ENCODE measurements at regions not wholly inside any gene's neighbourhood (a gene's known extent, or its start where the extent isn't known, plus 50 kb on each side); places are given as distances from the start of the nearest gene placed in this dataset.
A peak's percentile ranks its signal among the peaks of the same experiment; 100 is the strongest.

DNA sequence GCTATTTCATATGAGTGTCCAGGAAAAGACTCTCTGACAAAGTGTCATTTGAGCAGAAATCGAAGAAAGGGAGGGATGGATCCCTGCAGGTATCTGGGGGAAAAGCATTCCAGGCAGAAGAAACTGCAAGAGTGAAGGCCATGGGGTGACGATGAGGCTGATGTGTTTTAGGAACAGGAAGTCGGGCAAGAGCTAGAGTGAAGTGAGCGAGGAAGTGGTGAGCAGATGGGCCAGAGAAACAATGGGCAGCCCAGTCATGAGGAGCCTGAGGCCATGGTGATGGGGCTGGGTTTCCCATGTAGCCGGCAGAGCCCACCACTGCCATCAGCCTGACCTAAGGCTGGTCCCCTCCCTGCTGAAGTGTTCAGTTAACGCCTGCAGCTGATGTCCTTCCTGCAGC, 150.2 kb downstream of the TNFSF13B start:
- no peak for ATAC-seq
- Histone ChIP-seq H3K4me3 (no peak overlapping the region), H3K9me3 (replicated peaks; ENCODE audit: control insufficient read depth, insufficient read depth, low read depth, low read length) (no peaks in the 10 kb centered on the region), H3K4me1 (replicated peaks in 1 of 2; ENCODE audit: control insufficient read depth in 2 of 2, insufficient read depth in 2 of 2, low read length in 2 of 2) (no peaks in the 10 kb centered on the region; a peak in 1 of 5 replicates), H3K79me2 (ENCODE audit: control insufficient read depth, insufficient read depth, low read length) (no peaks in the 10 kb centered on the region), H3K27me3 (ENCODE audit: control insufficient read depth in 2 of 2, insufficient read depth in 2 of 2, low read length in 2 of 2) (no peaks in the 10 kb centered on the region), H2AFZ (ENCODE audit: low read depth, low read length) (peak overlapping the region; percentile 23; the same call in 1 of the 2 replicates), H3K27ac (ENCODE audit: extremely low read depth, low read depth, low read length) (no peak overlapping the region), H3K36me3 (ENCODE audit: control insufficient read depth, insufficient read depth, low read length) (no peaks in the 10 kb centered on the region), H4K20me1 (replicated peaks; ENCODE audit: control insufficient read depth, insufficient read depth, low read length) (no peaks in the 10 kb centered on the region), H3K9me1 (ENCODE audit: control insufficient read depth, insufficient read depth, low read length) (no peaks in the 10 kb centered on the region), H3K9ac (ENCODE audit: insufficient read depth in 1 of 2, low read depth in 2 of 2, low read length in 2 of 2) (no peak overlapping the region), H3K4me2 (ENCODE audit: insufficient read depth, low read length) (no peak overlapping the region)
- no TSS peak for BruUV-seq (replicated peaks)
- POLR2A ChIA-PET: no interaction called here
- CTCF ChIA-PET (ENCODE audit: low intra/inter-chr PET ratio): no interaction called here
- 20% methylated on average over 6 of the region's 6 CpGs for WGBS (ENCODE audit: insufficient coverage, low coverage, missing lambda C conversion rate)
- TF ChIP-seq ZNF121 (CRISPR knock-in tag; conservative IDR thresholded peaks at IDR 0.05) (no peak), ZNF263 (CRISPR knock-in tag; IDR thresholded peaks at IDR 0.05; ENCODE audit: borderline replicate concordance) (no peak), ERF (CRISPR knock-in tag; IDR thresholded peaks at IDR 0.05) (no peak), MTA1 (IDR thresholded peaks at IDR 0.05; ENCODE audit: borderline replicate concordance) (no peak), PHF21A (IDR thresholded peaks at IDR 0.05; ENCODE audit: borderline replicate concordance, low read depth) (no peak), FOS (IDR thresholded peaks at IDR 0.05; ENCODE audit: extremely low read depth, insufficient read length) (no peak)
- TF ChIP-seq, protein P1, sequence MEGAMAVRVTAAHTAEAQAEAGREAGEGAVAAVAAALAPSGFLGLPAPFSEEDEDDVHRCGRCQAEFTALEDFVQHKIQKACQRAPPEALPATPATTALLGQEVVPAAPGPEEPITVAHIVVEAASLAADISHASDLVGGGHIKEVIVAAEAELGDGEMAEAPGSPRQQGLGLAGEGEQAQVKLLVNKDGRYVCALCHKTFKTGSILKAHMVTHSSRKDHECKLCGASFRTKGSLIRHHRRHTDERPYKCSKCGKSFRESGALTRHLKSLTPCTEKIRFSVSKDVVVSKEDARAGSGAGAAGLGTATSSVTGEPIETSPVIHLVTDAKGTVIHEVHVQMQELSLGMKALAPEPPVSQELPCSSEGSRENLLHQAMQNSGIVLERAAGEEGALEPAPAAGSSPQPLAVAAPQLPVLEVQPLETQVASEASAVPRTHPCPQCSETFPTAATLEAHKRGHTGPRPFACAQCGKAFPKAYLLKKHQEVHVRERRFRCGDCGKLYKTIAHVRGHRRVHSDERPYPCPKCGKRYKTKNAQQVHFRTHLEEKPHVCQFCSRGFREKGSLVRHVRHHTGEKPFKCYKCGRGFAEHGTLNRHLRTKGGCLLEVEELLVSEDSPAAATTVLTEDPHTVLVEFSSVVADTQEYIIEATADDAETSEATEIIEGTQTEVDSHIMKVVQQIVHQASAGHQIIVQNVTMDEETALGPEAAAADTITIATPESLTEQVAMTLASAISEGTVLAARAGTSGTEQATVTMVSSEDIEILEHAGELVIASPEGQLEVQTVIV (CRISPR knock-in tag; IDR thresholded peaks at IDR 0.05; ENCODE audit: borderline replicate concordance): no peak
- TF ChIP-seq, protein P2, sequence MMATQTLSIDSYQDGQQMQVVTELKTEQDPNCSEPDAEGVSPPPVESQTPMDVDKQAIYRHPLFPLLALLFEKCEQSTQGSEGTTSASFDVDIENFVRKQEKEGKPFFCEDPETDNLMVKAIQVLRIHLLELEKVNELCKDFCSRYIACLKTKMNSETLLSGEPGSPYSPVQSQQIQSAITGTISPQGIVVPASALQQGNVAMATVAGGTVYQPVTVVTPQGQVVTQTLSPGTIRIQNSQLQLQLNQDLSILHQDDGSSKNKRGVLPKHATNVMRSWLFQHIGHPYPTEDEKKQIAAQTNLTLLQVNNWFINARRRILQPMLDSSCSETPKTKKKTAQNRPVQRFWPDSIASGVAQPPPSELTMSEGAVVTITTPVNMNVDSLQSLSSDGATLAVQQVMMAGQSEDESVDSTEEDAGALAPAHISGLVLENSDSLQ (IDR thresholded peaks at IDR 0.05): no peak
- TF ChIP-seq, protein P3, sequence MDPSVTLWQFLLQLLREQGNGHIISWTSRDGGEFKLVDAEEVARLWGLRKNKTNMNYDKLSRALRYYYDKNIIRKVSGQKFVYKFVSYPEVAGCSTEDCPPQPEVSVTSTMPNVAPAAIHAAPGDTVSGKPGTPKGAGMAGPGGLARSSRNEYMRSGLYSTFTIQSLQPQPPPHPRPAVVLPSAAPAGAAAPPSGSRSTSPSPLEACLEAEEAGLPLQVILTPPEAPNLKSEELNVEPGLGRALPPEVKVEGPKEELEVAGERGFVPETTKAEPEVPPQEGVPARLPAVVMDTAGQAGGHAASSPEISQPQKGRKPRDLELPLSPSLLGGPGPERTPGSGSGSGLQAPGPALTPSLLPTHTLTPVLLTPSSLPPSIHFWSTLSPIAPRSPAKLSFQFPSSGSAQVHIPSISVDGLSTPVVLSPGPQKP (CRISPR knock-in tag; IDR thresholded peaks at IDR 0.05): no peak
- TF ChIP-seq, protein P4, sequence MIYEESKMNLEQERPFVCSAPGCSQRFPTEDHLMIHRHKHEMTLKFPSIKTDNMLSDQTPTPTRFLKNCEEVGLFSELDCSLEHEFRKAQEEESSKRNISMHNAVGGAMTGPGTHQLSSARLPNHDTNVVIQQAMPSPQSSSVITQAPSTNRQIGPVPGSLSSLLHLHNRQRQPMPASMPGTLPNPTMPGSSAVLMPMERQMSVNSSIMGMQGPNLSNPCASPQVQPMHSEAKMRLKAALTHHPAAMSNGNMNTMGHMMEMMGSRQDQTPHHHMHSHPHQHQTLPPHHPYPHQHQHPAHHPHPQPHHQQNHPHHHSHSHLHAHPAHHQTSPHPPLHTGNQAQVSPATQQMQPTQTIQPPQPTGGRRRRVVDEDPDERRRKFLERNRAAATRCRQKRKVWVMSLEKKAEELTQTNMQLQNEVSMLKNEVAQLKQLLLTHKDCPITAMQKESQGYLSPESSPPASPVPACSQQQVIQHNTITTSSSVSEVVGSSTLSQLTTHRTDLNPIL (CRISPR knock-in tag; IDR thresholded peaks at IDR 0.05): no peak
- TF ChIP-seq, protein P5, sequence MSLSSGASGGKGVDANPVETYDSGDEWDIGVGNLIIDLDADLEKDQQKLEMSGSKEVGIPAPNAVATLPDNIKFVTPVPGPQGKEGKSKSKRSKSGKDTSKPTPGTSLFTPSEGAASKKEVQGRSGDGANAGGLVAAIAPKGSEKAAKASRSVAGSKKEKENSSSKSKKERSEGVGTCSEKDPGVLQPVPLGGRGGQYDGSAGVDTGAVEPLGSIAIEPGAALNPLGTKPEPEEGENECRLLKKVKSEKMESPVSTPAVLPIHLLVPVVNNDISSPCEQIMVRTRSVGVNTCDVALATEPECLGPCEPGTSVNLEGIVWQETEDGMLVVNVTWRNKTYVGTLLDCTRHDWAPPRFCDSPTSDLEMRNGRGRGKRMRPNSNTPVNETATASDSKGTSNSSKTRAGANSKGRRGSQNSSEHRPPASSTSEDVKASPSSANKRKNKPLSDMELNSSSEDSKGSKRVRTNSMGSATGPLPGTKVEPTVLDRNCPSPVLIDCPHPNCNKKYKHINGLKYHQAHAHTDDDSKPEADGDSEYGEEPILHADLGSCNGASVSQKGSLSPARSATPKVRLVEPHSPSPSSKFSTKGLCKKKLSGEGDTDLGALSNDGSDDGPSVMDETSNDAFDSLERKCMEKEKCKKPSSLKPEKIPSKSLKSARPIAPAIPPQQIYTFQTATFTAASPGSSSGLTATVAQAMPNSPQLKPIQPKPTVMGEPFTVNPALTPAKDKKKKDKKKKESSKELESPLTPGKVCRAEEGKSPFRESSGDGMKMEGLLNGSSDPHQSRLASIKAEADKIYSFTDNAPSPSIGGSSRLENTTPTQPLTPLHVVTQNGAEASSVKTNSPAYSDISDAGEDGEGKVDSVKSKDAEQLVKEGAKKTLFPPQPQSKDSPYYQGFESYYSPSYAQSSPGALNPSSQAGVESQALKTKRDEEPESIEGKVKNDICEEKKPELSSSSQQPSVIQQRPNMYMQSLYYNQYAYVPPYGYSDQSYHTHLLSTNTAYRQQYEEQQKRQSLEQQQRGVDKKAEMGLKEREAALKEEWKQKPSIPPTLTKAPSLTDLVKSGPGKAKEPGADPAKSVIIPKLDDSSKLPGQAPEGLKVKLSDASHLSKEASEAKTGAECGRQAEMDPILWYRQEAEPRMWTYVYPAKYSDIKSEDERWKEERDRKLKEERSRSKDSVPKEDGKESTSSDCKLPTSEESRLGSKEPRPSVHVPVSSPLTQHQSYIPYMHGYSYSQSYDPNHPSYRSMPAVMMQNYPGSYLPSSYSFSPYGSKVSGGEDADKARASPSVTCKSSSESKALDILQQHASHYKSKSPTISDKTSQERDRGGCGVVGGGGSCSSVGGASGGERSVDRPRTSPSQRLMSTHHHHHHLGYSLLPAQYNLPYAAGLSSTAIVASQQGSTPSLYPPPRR (CRISPR knock-in tag; IDR thresholded peaks at IDR 0.05; ENCODE audit: borderline replicate concordance): no peak
- intact Hi-C loops (cut with micrococcal nuclease) (no loop called here), in situ Hi-C loops (cut with MboI) (no loop called here)
- no peak for DNase-seq (ENCODE audit: extremely low read depth in 1 of 4, low spot score in 3 of 4)
- FAIRE-seq: no peak

Data from K562 (cell line).